ENCODE measurements at regions not wholly inside any gene's neighbourhood (a gene's known extent, or its start where the extent isn't known, plus 50 kb on each side); places are given as distances from the start of the nearest gene placed in this dataset.

DNA sequence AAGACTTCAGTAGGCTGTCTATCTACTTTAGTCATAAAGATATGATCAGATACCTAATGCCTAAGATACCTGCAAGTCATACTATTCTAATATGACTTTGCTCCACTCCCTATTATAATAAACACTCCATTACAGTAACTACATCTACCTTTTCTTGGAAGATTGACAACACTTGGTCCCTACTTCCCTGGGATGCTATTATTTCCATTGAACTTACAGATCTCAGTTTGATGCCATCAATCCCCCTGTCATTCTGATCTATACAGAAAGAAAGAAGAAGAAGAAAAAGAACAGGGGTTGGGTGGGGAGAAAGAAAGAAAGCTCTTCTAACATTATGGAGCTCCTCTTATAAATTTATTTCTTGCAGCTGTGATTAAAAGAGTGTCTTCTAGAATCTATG lies 889.1 kb upstream of the NRXN1 start:
- intact Hi-C loops (cut with micrococcal nuclease; ENCODE audit: unreplicated experiment) = no loop called here
- POLR2A ChIA-PET (ENCODE audit: low non-redundant PET) = no interaction called here
- CTCF ChIA-PET = no interaction called here

DNA sequence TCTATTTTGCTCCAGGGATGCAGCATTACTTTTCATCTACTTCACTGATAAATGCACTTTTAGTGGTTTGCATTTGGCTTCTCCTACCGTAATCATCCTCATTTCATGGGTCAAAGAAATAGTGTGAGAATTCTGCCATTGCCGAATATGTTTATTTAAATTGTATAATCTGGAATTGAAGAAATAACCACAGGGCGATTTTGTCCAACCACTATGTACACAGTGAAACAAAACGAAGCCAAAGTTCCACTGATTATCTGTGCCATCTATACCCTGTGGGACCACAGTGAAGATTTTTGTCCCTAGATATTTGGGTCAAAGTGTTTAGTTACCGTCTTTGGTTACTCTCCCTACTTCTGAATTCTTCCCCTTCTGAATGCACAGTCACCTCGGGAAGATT lies 888.6 kb upstream of the NRXN1 start:
- BruUV-seq (replicated peaks) = no TSS peak
- ChIA-PET CTCF (no interaction called here), POLR2A (ENCODE audit: low non-redundant PET) (no interaction called here)
- Histone ChIP-seq H3K27me3 (replicated peaks; ENCODE audit: insufficient read depth, low read depth, low read length, poor library complexity) (no peaks in the 10 kb centered on the region), H3K4me3 (ENCODE audit: low read depth, low read length, poor library complexity, severe bottlenecking) (no peak overlapping the region), H3K27ac (ENCODE audit: low read depth, low read length, poor library complexity, severe bottlenecking) (no peak overlapping the region), H3K4me1 (ENCODE audit: insufficient read depth, low read length, poor library complexity, severe bottlenecking) (no peaks in the 10 kb centered on the region), H3K36me3 (ENCODE audit: insufficient read depth, low read length, poor library complexity, severe bottlenecking) (no peaks in the 10 kb centered on the region), H3K9me3 (ENCODE audit: low read depth, low read length, poor library complexity, severe bottlenecking) (no peaks in the 10 kb centered on the region)
- TF ChIP-seq EZH2 (IDR thresholded peaks at IDR 0.05; ENCODE audit: borderline replicate concordance, low read depth, low read length, poor library complexity, severe bottlenecking) = no peak
- TF ChIP-seq, protein P1, sequence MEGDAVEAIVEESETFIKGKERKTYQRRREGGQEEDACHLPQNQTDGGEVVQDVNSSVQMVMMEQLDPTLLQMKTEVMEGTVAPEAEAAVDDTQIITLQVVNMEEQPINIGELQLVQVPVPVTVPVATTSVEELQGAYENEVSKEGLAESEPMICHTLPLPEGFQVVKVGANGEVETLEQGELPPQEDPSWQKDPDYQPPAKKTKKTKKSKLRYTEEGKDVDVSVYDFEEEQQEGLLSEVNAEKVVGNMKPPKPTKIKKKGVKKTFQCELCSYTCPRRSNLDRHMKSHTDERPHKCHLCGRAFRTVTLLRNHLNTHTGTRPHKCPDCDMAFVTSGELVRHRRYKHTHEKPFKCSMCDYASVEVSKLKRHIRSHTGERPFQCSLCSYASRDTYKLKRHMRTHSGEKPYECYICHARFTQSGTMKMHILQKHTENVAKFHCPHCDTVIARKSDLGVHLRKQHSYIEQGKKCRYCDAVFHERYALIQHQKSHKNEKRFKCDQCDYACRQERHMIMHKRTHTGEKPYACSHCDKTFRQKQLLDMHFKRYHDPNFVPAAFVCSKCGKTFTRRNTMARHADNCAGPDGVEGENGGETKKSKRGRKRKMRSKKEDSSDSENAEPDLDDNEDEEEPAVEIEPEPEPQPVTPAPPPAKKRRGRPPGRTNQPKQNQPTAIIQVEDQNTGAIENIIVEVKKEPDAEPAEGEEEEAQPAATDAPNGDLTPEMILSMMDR (conservative IDR thresholded peaks at IDR 0.05; ENCODE audit: low read depth, low read length) = no peak
- no peak for DNase-seq (ENCODE audit: low spot score)
- intact Hi-C loops (cut with micrococcal nuclease; ENCODE audit: unreplicated experiment) = no loop called here

More for the DNA sequence above, 889.1 kb upstream of the NRXN1 start:
- TF ChIP-seq, protein P1 (conservative IDR thresholded peaks at IDR 0.05; ENCODE audit: low read depth, low read length) = no peak
- no peak for TF ChIP-seq EZH2 (IDR thresholded peaks at IDR 0.05; ENCODE audit: borderline replicate concordance, low read depth, low read length, poor library complexity, severe bottlenecking)
- Histone ChIP-seq H3K36me3 (ENCODE audit: insufficient read depth, low read length, poor library complexity, severe bottlenecking) (no peaks in the 10 kb centered on the region), H3K4me1 (ENCODE audit: insufficient read depth, low read length, poor library complexity, severe bottlenecking) (no peaks in the 10 kb centered on the region), H3K27me3 (replicated peaks; ENCODE audit: insufficient read depth, low read depth, low read length, poor library complexity) (no peaks in the 10 kb centered on the region), H3K4me3 (ENCODE audit: low read depth, low read length, poor library complexity, severe bottlenecking) (no peak overlapping the region), H3K9me3 (ENCODE audit: low read depth, low read length, poor library complexity, severe bottlenecking) (no peaks in the 10 kb centered on the region), H3K27ac (ENCODE audit: low read depth, low read length, poor library complexity, severe bottlenecking) (no peak overlapping the region)
- no TSS peak for BruUV-seq (replicated peaks)
- no peak for DNase-seq (ENCODE audit: low spot score)

DNA sequence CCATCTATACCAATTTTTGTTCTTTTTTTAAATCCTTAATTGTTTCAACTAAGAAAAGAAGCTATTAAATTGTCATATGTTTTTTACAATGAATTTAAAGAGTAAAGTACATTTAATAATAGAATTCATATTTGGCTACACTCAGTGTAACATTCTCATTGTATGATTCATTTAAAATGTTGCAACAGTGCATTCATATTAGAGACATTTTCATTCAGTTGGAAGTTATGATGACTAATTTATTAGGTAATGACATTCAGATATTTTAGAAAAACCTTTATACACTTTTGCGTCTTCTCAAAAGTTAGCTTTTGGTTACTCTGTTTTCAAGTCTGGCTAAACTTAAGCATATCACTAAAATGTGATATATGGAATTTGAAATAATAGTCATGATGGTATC lies 887.5 kb upstream of the NRXN1 start:
- CTCF ChIA-PET = no interaction called here
- intact Hi-C loops (cut with micrococcal nuclease; ENCODE audit: unreplicated experiment) = no loop called here

More for the DNA sequence above, 887.5 kb upstream of the NRXN1 start:
- H3K4me3 ChIP-seq (ENCODE audit: low read depth, low read length, poor library complexity, severe bottlenecking) = no peak overlapping the region
- no peaks in the 10 kb centered on the region for H3K9me3 ChIP-seq (ENCODE audit: low read depth, low read length, poor library complexity, severe bottlenecking)
- POLR2A ChIA-PET (ENCODE audit: low non-redundant PET) = no interaction called here
- TF ChIP-seq, protein P1 (conservative IDR thresholded peaks at IDR 0.05; ENCODE audit: low read depth, low read length) = no peak
- TF ChIP-seq EZH2 (IDR thresholded peaks at IDR 0.05; ENCODE audit: borderline replicate concordance, low read depth, low read length, poor library complexity, severe bottlenecking) = no peak
- no peaks in the 10 kb centered on the region for H3K36me3 ChIP-seq (ENCODE audit: insufficient read depth, low read length, poor library complexity, severe bottlenecking)
- no peaks in the 10 kb centered on the region for H3K27me3 ChIP-seq (replicated peaks; ENCODE audit: insufficient read depth, low read depth, low read length, poor library complexity)
- no peak overlapping the region for H3K27ac ChIP-seq (ENCODE audit: low read depth, low read length, poor library complexity, severe bottlenecking)
- H3K4me1 ChIP-seq (ENCODE audit: insufficient read depth, low read length, poor library complexity, severe bottlenecking) = no peaks in the 10 kb centered on the region
- no TSS peak for BruUV-seq (replicated peaks)
- DNase-seq (ENCODE audit: low spot score) = no peak
